ENCODE measurements at regions not wholly inside any gene's neighbourhood (a gene's known extent, or its start where the extent isn't known, plus 50 kb on each side); places are given as distances from the start of the nearest gene placed in this dataset.

DNA sequence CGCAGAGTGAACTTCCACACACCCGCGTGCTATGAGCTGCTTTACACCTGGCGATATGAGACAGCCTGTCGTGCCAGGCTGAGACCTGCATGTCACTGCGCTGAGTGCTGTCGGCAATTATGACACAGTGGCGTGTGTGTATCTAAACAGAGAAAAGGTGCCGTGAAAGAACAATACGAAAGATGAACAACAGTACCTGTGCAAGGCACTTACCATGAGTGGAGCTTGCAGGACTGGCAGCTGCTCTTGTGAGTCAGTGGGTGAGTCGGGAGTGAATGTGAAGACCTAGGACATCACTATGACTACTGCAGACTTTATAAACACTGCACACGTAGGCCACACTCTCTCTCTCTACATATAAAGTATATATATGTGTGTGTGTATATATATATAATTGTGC, 68.5 kb upstream of the DUSP22 start:
- H3K9ac ChIP-seq (ENCODE audit: low read depth in 1 of 3, low read length in 3 of 3) = no peak overlapping the region
- no peaks in the 10 kb centered on the region for H3K9me3 ChIP-seq (ENCODE audit: control insufficient read depth in 3 of 3, low read length in 3 of 3)
- peaks cover 0 to 6% (median 4%) of the 10 kb centered on the region in 3 donors for H3K4me1 ChIP-seq (ENCODE audit: control insufficient read depth in 3 of 3, insufficient read depth in 3 of 3, low read length in 3 of 3)
- no peak overlapping the region for H3K27ac ChIP-seq (ENCODE audit: low read depth, low read length)
- H3K36me3 ChIP-seq (ENCODE audit: control insufficient read depth in 3 of 3, insufficient read depth in 3 of 3, low read length in 3 of 3) = no peaks in the 10 kb centered on the region
- peaks cover 12 to 24% (median 23%) of the 10 kb centered on the region in 3 donors for H3K27me3 ChIP-seq (ENCODE audit: control insufficient read depth in 3 of 3, insufficient read depth in 3 of 3, low read length in 3 of 3)
- H3K4me3 ChIP-seq (ENCODE audit: low read length in 3 of 3) = no peak overlapping the region

GRCh38 chr6:224350-224749, 67.9 kb upstream of the DUSP22 start:
- no peaks in the 10 kb centered on the region for H3K9me3 ChIP-seq (ENCODE audit: control insufficient read depth in 3 of 3, low read length in 3 of 3)
- no peaks in the 10 kb centered on the region for H3K36me3 ChIP-seq (ENCODE audit: control insufficient read depth in 3 of 3, insufficient read depth in 3 of 3, low read length in 3 of 3)
- no peak overlapping the region for H3K27ac ChIP-seq (ENCODE audit: low read depth, low read length)
- H3K4me1 ChIP-seq (ENCODE audit: control insufficient read depth in 3 of 3, insufficient read depth in 3 of 3, low read length in 3 of 3) = peaks cover 0 to 6% (median 4%) of the 10 kb centered on the region in 3 donors
- H3K9ac ChIP-seq (ENCODE audit: low read depth in 1 of 3, low read length in 3 of 3) = no peak overlapping the region
- H3K4me3 ChIP-seq (ENCODE audit: low read length in 3 of 3) = no peak overlapping the region
- H3K27me3 ChIP-seq (ENCODE audit: control insufficient read depth in 3 of 3, insufficient read depth in 3 of 3, low read length in 3 of 3) = peaks cover 12 to 24% (median 19%) of the 10 kb centered on the region in 3 donors

GRCh38 chr6:225121-225721, 67.1 kb upstream of the DUSP22 start:
- Histone ChIP-seq H3K27me3 (ENCODE audit: control insufficient read depth in 3 of 3, insufficient read depth in 3 of 3, low read length in 3 of 3) (peaks cover 7 to 18% (median 12%) of the 10 kb centered on the region in 3 donors), H3K9ac (ENCODE audit: low read depth in 1 of 3, low read length in 3 of 3) (no peak overlapping the region), H3K9me3 (ENCODE audit: control insufficient read depth in 3 of 3, low read length in 3 of 3) (no peaks in the 10 kb centered on the region), H3K36me3 (ENCODE audit: control insufficient read depth in 3 of 3, insufficient read depth in 3 of 3, low read length in 3 of 3) (no peaks in the 10 kb centered on the region), H3K4me1 (ENCODE audit: control insufficient read depth in 3 of 3, insufficient read depth in 3 of 3, low read length in 3 of 3) (peaks cover 0 to 4% (median 3%) of the 10 kb centered on the region in 3 donors), H3K27ac (ENCODE audit: low read depth, low read length) (no peak overlapping the region), H3K4me3 (ENCODE audit: low read length in 3 of 3) (no peak overlapping the region)

DNA sequence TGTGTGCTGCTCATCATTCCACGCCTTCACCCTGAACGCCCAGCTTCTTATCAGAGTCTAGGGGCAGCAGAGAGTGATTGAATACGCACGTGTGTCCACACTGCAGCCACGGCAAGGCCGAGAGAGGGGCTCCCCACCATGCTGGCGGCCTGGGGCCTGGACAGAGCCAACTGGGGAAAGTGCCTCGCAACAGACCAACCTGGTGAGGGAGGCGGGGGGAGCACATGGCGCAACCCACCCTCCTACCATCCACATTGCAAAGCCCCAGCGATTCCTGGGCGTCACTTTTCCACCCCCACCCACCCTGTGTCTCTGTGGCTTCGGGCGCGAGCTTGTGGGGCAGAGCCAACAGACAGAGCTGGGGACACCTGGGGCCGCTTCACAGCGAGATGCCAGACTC, 66.4 kb upstream of the DUSP22 start:
- H3K36me3 ChIP-seq (ENCODE audit: control insufficient read depth in 3 of 3, insufficient read depth in 3 of 3, low read length in 3 of 3) = no peaks in the 10 kb centered on the region
- no peak overlapping the region for H3K9ac ChIP-seq (ENCODE audit: low read depth in 1 of 3, low read length in 3 of 3)
- peaks cover 0 to 4% (median 3%) of the 10 kb centered on the region in 3 donors for H3K4me1 ChIP-seq (ENCODE audit: control insufficient read depth in 3 of 3, insufficient read depth in 3 of 3, low read length in 3 of 3)
- no peak overlapping the region for H3K4me3 ChIP-seq (ENCODE audit: low read length in 3 of 3)
- peaks cover 7 to 16% (median 12%) of the 10 kb centered on the region in 3 donors for H3K27me3 ChIP-seq (ENCODE audit: control insufficient read depth in 3 of 3, insufficient read depth in 3 of 3, low read length in 3 of 3)
- no peak overlapping the region for H3K27ac ChIP-seq (ENCODE audit: low read depth, low read length)
- no peaks in the 10 kb centered on the region for H3K9me3 ChIP-seq (ENCODE audit: control insufficient read depth in 3 of 3, low read length in 3 of 3)

- Histone ChIP-seq H3K4me3 (ENCODE audit: low read length in 3 of 3) (no peak overlapping the region), H3K36me3 (ENCODE audit: control insufficient read depth in 3 of 3, insufficient read depth in 3 of 3, low read length in 3 of 3) (no peaks in the 10 kb centered on the region), H3K9ac (ENCODE audit: low read depth in 1 of 3, low read length in 3 of 3) (no peak overlapping the region), H3K27me3 (ENCODE audit: control insufficient read depth in 3 of 3, insufficient read depth in 3 of 3, low read length in 3 of 3) (peaks cover 7 to 10% (median 8%) of the 10 kb centered on the region in 3 donors), H3K27ac (ENCODE audit: low read depth, low read length) (no peak overlapping the region), H3K9me3 (ENCODE audit: control insufficient read depth in 3 of 3, low read length in 3 of 3) (no peaks in the 10 kb centered on the region), H3K4me1 (ENCODE audit: control insufficient read depth in 3 of 3, insufficient read depth in 3 of 3, low read length in 3 of 3) (peaks cover 0 to 4% (median 3%) of the 10 kb centered on the region in 3 donors)
These were observed 65.7 kb upstream of the DUSP22 start for GRCh38 chr6:226516-227073.

DNA sequence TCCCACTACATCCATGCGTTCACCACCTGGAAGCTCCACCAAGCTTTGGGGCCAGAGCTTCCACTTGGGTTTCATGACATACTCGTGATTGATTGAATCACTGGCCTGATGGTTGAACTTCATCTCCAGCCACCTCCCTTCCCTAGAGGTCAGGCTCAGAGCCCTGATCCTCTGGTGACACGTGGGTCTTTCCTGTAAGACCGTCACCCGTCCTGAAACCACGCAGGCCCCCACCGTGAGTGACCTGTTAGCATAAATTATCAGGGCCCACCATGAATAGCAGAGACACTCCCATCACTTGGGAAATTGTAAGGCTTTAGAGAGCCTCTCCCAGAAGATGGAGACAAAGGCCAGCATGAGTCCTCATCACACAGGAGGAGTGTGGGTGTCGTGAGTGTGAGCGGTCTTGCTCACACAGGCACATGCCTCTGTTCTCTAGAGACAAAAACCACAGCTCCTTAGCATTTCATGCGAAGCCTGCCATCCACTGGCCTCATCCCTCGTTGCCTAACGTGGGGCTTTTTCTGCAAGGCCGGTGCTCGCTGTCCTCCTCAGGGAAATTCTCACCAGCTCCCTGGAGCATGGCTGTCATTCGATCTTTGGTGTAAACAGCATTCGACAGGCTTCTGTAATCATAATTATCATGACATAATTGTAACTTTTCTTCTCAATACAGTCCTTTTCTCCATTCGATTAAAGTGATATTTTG, 65.1 kb upstream of the DUSP22 start:
- Histone ChIP-seq H3K27ac (ENCODE audit: low read depth, low read length) (no peak overlapping the region), H3K4me3 (ENCODE audit: low read length in 3 of 3) (no peak overlapping the region), H3K9me3 (ENCODE audit: control insufficient read depth in 3 of 3, low read length in 3 of 3) (no peaks in the 10 kb centered on the region), H3K36me3 (ENCODE audit: control insufficient read depth in 3 of 3, insufficient read depth in 3 of 3, low read length in 3 of 3) (no peaks in the 10 kb centered on the region), H3K4me1 (ENCODE audit: control insufficient read depth in 3 of 3, insufficient read depth in 3 of 3, low read length in 3 of 3) (peaks cover 0 to 4% (median 3%) of the 10 kb centered on the region in 3 donors), H3K9ac (ENCODE audit: low read depth in 1 of 3, low read length in 3 of 3) (no peak overlapping the region), H3K27me3 (ENCODE audit: control insufficient read depth in 3 of 3, insufficient read depth in 3 of 3, low read length in 3 of 3) (peaks cover 5 to 8% (median 7%) of the 10 kb centered on the region in 3 donors)

DNA sequence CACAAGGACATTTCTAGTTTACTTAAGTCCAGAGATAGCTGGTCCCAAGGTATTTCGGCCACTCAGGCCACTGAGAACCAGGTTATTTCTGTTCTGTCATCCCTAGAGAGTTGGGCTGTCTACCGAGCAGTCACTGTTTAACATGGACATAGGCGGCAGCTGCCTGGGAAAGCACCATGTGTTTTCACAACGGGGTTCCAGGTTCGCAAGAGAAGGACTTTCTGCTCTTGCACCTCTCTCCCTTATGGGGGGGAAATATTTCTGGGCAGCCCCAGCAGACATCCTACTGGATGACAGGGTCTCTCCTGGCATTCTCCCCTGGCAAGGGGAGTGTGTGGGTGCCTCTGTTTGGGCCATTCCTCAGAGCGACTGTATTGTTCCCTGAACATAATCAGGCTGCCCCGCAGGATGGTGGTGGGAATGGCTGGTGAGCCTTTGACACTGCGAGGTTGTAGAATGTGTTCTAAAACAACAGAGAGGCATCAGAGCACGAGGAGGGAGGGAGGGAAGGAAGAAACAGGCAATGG, 64.4 kb upstream of the DUSP22 start:
- H3K9ac ChIP-seq (ENCODE audit: low read depth in 1 of 3, low read length in 3 of 3) = no peak overlapping the region
- H3K4me3 ChIP-seq (ENCODE audit: low read length in 3 of 3) = no peak overlapping the region
- no peaks in the 10 kb centered on the region for H3K9me3 ChIP-seq (ENCODE audit: control insufficient read depth in 3 of 3, low read length in 3 of 3)
- peaks cover 0 to 4% (median 3%) of the 10 kb centered on the region in 3 donors for H3K4me1 ChIP-seq (ENCODE audit: control insufficient read depth in 3 of 3, insufficient read depth in 3 of 3, low read length in 3 of 3)
- H3K27me3 ChIP-seq (ENCODE audit: control insufficient read depth in 3 of 3, insufficient read depth in 3 of 3, low read length in 3 of 3) = peaks cover 5 to 8% (median 7%) of the 10 kb centered on the region in 3 donors
- H3K36me3 ChIP-seq (ENCODE audit: control insufficient read depth in 3 of 3, insufficient read depth in 3 of 3, low read length in 3 of 3) = no peaks in the 10 kb centered on the region
- no peak overlapping the region for H3K27ac ChIP-seq (ENCODE audit: low read depth, low read length)

GRCh38 chr6:228881-229651, 63.2 kb upstream of the DUSP22 start:
- Histone ChIP-seq H3K4me3 (ENCODE audit: low read length in 3 of 3) (no peak overlapping the region), H3K9ac (ENCODE audit: low read depth in 1 of 3, low read length in 3 of 3) (no peak overlapping the region)

DNA sequence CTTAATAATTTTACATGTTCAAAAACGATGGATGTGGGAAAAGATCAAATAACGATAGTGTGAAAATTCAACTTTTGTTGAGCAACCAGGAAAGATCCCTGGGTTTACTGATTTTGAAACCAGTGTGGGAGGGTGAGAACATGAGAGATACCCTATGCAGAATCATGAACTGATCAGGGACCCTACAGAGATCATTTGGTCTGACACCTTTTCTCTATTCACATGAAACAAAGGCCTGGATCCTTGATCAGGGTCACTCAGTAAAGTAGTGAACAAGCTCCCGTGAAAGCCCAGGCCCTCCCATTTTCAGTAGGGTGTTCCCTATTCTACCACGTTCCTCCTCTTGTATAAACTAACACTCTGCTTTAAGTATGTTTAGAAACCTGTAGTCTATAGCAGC, 60.5 kb upstream of the DUSP22 start:
- no peak overlapping the region for H3K4me3 ChIP-seq (ENCODE audit: low read length in 3 of 3)
- H3K27me3 ChIP-seq (ENCODE audit: control insufficient read depth in 3 of 3, insufficient read depth in 3 of 3, low read length in 3 of 3) = no peaks in the 10 kb centered on the region
- H3K9ac ChIP-seq (ENCODE audit: low read depth in 1 of 3, low read length in 3 of 3) = no peak overlapping the region
- H3K4me1 ChIP-seq (ENCODE audit: control insufficient read depth in 3 of 3, insufficient read depth in 3 of 3, low read length in 3 of 3) = no peaks in the 10 kb centered on the region
- no peaks in the 10 kb centered on the region for H3K36me3 ChIP-seq (ENCODE audit: control insufficient read depth in 3 of 3, insufficient read depth in 3 of 3, low read length in 3 of 3)
- H3K27ac ChIP-seq (ENCODE audit: low read depth, low read length) = no peak overlapping the region
- H3K9me3 ChIP-seq (ENCODE audit: control insufficient read depth in 3 of 3, low read length in 3 of 3) = no peaks in the 10 kb centered on the region

More at GRCh38 chr6:228881-229651, 63.2 kb upstream of the DUSP22 start:
- H3K36me3 ChIP-seq (ENCODE audit: control insufficient read depth in 3 of 3, insufficient read depth in 3 of 3, low read length in 3 of 3) = no peaks in the 10 kb centered on the region
- H3K9me3 ChIP-seq (ENCODE audit: control insufficient read depth in 3 of 3, low read length in 3 of 3) = no peaks in the 10 kb centered on the region
- H3K27me3 ChIP-seq (ENCODE audit: control insufficient read depth in 3 of 3, insufficient read depth in 3 of 3, low read length in 3 of 3) = peaks cover 0 to 2% (median 0%) of the 10 kb centered on the region in 3 donors
- H3K4me1 ChIP-seq (ENCODE audit: control insufficient read depth in 3 of 3, insufficient read depth in 3 of 3, low read length in 3 of 3) = peaks cover 0 to 4% (median 3%) of the 10 kb centered on the region in 3 donors
- no peak overlapping the region for H3K27ac ChIP-seq (ENCODE audit: low read depth, low read length)
